ENCODE measurements at regions not wholly inside any gene's neighbourhood (a gene's known extent, or its start where the extent isn't known, plus 50 kb on each side); places are given as distances from the start of the nearest gene placed in this dataset.

- Mint-ChIP-seq H3K36me3 (ENCODE audit: low read depth) (no peaks in the 10 kb centered on the region), H3K4me3 (peak overlapping the region; percentile 74), H3K27me3 (ENCODE audit: insufficient read depth) (no peaks in the 10 kb centered on the region), H3K4me1 (ENCODE audit: low read depth) (peaks cover 48% of the 10 kb centered on the region), H3K9me3 (no peaks in the 10 kb centered on the region), H3K27ac (peak overlapping the region; percentile 97)
- no peak for TF ChIP-seq CTCF (IDR thresholded peaks at IDR 0.05)
- DNase-seq = no peak
These were observed 70.4 kb upstream of the PTPN1 start for GRCh38 chr20:50439539-50440453.

GRCh38 chr20:50442512-50442911 lies 67.7 kb upstream of the PTPN1 start:
- Mint-ChIP-seq H3K27me3 (ENCODE audit: insufficient read depth) (no peaks in the 10 kb centered on the region), H3K4me1 (ENCODE audit: low read depth) (peaks cover 45% of the 10 kb centered on the region), H3K4me3 (no peak overlapping the region), H3K27ac (no peak overlapping the region), H3K36me3 (ENCODE audit: low read depth) (no peaks in the 10 kb centered on the region), H3K9me3 (no peaks in the 10 kb centered on the region)
- DNase-seq = no peak
- no peak for TF ChIP-seq CTCF (IDR thresholded peaks at IDR 0.05)

GRCh38 chr20:50445354-50446151 lies 64.6 kb upstream of the PTPN1 start:
- no peaks in the 10 kb centered on the region for H3K27me3 Mint-ChIP-seq (ENCODE audit: insufficient read depth)
- no peaks in the 10 kb centered on the region; the same call in 1 of the 2 replicates for H3K9me3 Mint-ChIP-seq
- H3K4me1 Mint-ChIP-seq (ENCODE audit: low read depth) = peaks cover 41% of the 10 kb centered on the region
- no peak for TF ChIP-seq CTCF (IDR thresholded peaks at IDR 0.05)
- H3K36me3 Mint-ChIP-seq (ENCODE audit: low read depth) = peaks cover 4% of the 10 kb centered on the region; the same call in 1 of the 2 replicates
- H3K27ac Mint-ChIP-seq = no peak overlapping the region
- no peak for DNase-seq
- no peak overlapping the region for H3K4me3 Mint-ChIP-seq

- Mint-ChIP-seq H3K9me3 (no peaks in the 10 kb centered on the region; the same call in 1 of the 2 replicates), H3K27me3 (ENCODE audit: insufficient read depth) (no peaks in the 10 kb centered on the region), H3K27ac (no peak overlapping the region), H3K36me3 (ENCODE audit: low read depth) (peaks cover 4% of the 10 kb centered on the region; the same call in 1 of the 2 replicates), H3K4me3 (no peak overlapping the region), H3K4me1 (ENCODE audit: low read depth) (peaks cover 41% of the 10 kb centered on the region)
- no peak for DNase-seq
- TF ChIP-seq CTCF (IDR thresholded peaks at IDR 0.05) = no peak
These were observed 63.7 kb upstream of the PTPN1 start for GRCh38 chr20:50446351-50447101.

- no peaks in the 10 kb centered on the region for H3K27me3 Mint-ChIP-seq (ENCODE audit: insufficient read depth)
- H3K4me3 Mint-ChIP-seq = no peak overlapping the region
- H3K36me3 Mint-ChIP-seq (ENCODE audit: low read depth) = peaks cover 4% of the 10 kb centered on the region; the same call in 1 of the 2 replicates
- H3K27ac Mint-ChIP-seq = no peak overlapping the region
- TF ChIP-seq CTCF (IDR thresholded peaks at IDR 0.05) = no peak
- H3K4me1 Mint-ChIP-seq (ENCODE audit: low read depth) = peaks cover 42% of the 10 kb centered on the region
- no peaks in the 10 kb centered on the region; the same call in 1 of the 2 replicates for H3K9me3 Mint-ChIP-seq
- no peak for DNase-seq
These were observed 62.9 kb upstream of the PTPN1 start for GRCh38 chr20:50447102-50447804.

Measured in HFFc6 (cell line).